ENCODE measurements at regions not wholly inside any gene's neighbourhood (a gene's known extent, or its start where the extent isn't known, plus 50 kb on each side); places are given as distances from the start of the nearest gene placed in this dataset.
A peak's percentile ranks its signal among the peaks of the same experiment; 100 is the strongest.

DNA sequence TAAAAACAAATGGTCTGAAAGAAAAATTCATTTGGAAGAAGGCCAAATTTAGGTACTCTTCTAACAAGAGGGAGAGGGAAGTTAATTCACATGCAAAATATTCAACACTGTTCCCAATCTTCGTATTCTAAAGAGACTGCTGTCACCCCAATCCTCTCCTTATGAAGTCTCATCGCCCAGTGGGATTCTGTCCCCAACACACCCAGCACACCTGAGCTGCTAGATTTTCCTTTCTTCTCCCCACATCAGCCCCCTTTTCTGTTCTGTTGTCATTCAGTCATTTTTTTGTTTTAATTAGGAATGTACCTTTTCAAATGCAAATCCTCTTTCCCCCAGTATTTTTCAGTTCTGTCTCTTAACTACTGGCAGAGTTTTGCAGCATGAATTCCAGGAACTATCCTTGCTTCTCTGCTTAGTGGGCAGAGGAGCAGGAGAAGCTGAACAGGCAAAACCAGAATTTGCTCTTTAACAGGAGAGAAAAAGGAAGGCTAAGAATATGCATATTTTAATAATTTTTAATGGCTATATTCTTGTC is 366.9 kb downstream of the MAN2A1 start:
- TF ChIP-seq, protein P1, sequence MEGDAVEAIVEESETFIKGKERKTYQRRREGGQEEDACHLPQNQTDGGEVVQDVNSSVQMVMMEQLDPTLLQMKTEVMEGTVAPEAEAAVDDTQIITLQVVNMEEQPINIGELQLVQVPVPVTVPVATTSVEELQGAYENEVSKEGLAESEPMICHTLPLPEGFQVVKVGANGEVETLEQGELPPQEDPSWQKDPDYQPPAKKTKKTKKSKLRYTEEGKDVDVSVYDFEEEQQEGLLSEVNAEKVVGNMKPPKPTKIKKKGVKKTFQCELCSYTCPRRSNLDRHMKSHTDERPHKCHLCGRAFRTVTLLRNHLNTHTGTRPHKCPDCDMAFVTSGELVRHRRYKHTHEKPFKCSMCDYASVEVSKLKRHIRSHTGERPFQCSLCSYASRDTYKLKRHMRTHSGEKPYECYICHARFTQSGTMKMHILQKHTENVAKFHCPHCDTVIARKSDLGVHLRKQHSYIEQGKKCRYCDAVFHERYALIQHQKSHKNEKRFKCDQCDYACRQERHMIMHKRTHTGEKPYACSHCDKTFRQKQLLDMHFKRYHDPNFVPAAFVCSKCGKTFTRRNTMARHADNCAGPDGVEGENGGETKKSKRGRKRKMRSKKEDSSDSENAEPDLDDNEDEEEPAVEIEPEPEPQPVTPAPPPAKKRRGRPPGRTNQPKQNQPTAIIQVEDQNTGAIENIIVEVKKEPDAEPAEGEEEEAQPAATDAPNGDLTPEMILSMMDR (IDR thresholded peaks at IDR 0.05) = no peak
- H3K27ac ChIP-seq = no peak overlapping the region

DNA sequence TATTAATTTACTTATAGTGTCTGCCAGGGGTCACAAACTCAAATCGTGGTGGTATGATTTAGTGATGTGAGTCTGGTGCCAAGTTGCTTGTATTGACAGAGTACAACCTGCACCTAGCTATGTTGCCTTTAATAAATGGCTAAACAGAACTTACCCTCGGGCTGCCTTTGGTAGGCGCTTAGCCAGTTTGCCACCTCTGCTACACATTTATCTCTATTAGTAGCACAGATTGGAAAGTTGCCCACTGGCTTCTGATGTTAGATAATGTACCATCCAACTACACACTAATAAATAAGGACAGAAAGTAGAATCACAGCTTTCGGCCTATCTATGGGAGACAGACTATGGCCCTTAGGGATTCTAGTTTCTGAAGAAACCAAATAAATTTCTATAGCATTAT is 368.4 kb downstream of the MAN2A1 start:
- TF ChIP-seq, protein P1 (IDR thresholded peaks at IDR 0.05) = no peak
- no peak for TF ChIP-seq ZFX (IDR thresholded peaks at IDR 0.05; ENCODE audit: borderline replicate concordance)
- H3K27ac ChIP-seq = peak overlapping the region; percentile 37; the same call in 1 of the 2 replicates

DNA sequence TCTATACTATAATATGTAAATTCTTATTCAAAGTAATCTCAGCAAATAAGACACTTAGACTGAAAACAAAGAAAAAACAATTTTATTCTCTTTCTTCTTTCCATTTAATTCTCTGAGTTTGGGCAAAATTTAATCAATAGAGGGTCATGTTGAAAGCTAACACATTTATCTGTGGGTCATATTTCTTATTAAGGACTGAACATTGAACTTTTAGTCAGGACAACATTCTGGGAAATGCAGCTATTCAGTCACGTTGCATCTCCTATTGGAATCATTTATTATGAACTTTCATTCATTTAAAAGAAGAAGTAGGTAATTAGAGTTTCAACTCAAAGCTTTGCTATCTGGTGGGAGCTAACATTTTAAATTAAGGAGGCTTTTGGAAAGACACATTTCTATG is 372.5 kb downstream of the MAN2A1 start:
- H3K27ac ChIP-seq = no peak overlapping the region
- TF ChIP-seq ZFX (IDR thresholded peaks at IDR 0.05; ENCODE audit: borderline replicate concordance) = no peak

DNA sequence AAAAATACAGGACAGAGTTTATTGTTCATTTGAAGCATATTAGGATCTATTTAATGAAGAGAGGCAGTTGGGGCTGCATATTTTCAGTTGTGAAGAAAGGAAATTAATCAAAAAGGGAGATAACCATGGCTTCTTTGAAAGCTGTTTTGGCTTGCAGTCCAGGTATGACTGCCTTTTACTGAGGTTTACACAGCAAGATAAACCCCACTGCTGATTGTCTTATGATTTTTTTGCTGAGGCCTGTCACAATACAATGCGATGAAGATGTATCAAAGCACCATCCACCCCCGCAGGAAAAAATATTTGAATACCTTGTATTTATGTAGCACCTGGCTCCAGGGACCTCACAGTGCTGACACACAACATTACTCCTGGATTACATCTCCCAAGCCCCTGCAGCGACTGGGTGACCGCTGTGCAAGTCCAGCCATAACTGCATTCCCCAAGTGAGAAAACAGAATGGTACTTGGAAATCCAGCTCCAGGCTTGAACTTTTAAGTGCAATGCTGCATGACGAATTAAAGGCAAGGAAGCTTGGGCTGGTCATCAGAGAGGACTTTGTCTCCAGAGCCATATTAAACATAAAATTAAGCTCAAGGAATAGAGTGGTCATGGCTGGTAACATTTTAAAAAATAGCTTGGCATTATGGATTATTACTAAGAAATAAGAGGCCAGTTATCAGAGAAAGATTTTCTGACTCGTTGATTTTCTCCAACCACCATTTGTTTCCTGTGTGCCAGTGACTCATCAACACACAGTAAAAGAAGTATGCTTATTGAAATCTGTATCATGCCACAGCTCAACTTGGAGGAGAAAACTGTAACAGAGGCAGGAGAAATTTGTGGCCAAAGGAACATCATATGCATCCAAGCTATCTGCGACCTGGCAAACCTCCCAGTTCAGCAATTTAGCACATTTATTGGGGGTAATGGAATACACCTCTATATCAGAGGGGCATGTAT is 374.2 kb downstream of the MAN2A1 start:
- no peak overlapping the region for H3K27ac ChIP-seq
- TF ChIP-seq, protein P1 (IDR thresholded peaks at IDR 0.05) = no peak
- TF ChIP-seq ZFX (IDR thresholded peaks at IDR 0.05; ENCODE audit: borderline replicate concordance) = no peak

DNA sequence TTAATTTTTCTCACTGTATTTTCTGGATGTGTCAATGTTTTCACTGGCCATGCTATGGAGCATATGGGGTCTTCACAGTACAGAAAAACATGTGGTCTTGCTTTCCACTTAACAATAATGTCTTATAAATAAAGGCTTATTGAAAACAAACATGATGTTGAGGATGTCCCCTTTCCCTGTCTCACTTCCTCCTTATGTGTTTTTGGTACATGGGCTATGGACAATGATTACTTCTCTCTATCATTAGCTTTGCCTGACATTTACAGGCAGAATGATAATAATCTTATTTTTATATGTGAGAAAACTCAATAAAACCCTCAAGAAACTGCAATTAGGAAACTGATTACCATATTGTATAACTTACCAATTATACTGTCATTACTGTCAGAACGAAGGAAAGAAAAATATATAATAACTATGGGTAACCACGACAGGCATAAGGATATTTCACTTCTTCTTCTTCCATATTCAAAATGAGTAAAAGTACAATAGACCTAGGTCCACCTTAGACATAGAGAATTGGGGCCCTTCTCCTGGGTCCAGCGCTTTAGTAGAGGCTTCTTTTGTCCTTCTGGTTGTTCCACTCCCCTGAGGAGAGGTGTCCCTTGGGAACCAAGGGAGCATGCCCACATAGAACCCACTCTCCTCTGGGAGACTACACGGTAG is 375.0 kb downstream of the MAN2A1 start:
- TF ChIP-seq, protein P1 (IDR thresholded peaks at IDR 0.05) = no peak
- TF ChIP-seq ZFX (IDR thresholded peaks at IDR 0.05; ENCODE audit: borderline replicate concordance) = no peak
- H3K27ac ChIP-seq = no peak overlapping the region

DNA sequence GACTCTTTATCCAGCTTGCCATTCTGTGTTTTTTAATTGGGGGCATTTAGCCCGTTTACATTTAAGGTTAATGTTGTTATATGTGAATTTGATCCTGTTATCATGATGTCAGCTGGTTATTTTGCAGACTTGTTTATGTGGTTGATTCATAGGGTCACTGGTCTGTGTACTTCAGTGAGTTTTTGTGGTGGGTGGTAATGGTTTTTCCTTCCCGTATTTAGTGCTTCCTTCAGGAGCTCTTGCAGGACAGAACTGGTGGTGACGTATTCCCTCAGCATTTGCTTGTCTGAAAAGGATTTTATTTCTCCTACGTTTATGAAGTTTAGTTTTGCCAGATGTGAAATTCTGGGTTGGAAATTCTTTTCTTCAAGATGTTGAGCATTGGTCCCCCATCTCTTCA is 381.1 kb downstream of the MAN2A1 start:
- no peak for TF ChIP-seq ZFX (IDR thresholded peaks at IDR 0.05; ENCODE audit: borderline replicate concordance)
- TF ChIP-seq, protein P1 (IDR thresholded peaks at IDR 0.05) = no peak
- H3K27ac ChIP-seq = no peak overlapping the region

DNA sequence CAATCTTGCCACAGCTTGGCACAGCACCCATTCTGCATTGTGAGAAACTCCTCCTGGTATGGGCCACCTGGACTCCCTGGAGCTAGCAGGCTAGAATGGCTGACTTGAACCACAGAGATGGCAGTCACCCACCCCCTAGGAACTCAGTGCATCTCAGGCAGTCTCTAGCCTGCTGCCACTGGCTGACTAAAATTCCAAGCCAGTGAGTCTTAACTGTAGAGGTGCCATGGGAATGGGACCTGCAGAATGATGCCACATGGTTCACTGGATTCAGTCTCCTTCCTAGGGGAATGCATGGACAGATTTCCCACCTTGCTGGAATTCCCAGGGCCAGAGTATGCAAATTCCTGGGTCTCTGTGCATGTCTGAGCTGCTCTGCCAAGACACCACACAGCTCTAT is 382.9 kb downstream of the MAN2A1 start:
- no peak for TF ChIP-seq ZFX (IDR thresholded peaks at IDR 0.05; ENCODE audit: borderline replicate concordance)
- TF ChIP-seq, protein P1 (IDR thresholded peaks at IDR 0.05) = no peak
- H3K27ac ChIP-seq = no peak overlapping the region

All from 22Rv1 (cell line).